ELR (cell line): ENCODE measurements at regions not wholly inside any gene's neighbourhood (a gene's known extent, or its start where the extent isn't known, plus 50 kb on each side); places are given as distances from the start of the nearest gene placed in this dataset.

ENCODE experiments used
- DNase-seq: peaks from one replicate; pipeline ENCODE4 v3.0.0-alpha.2; 2015; ENCODE audit warnings: low read depth

DNA sequence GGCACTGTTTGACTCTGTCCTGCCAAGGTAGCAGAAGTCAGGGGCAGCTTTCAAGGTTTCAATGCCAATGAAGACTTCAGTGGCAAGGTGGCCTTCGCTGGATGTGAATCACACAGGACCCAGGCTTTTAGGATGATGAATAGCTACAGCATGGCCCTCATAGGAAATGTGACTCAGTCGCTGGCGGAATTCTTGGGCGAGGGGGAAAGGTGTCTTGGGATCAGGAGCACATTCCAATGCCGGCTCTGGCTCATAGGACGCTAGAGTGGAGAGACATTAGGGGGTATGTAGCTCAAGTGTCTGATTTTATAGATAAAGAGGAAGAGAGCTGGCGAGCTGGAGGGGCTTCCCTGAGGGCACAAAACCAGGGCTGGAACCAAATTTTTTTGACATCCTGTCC is 68.6 kb downstream of the SMIM21 start:
- DNase-seq: peak; percentile 14

DNA sequence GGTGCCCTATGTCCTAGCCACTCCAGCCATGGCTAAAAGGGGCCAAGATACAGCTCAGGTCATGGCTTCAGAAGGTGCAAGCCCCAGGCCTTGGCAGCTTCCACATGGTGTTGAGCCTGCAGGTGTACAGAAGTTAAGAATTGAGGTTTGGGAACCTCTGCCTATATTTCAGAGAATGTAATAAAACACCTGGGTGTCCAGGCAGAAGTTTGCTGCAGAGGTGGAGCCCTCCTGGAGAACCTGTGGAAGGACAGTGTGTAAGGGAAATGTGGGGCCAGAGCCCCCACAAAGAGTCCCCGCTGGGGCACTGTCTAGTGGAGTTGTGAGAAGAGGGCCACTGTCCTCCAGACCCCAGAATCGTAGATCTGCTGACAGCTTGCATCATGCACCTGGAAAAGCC is 74.1 kb downstream of the SMIM21 start:
- DNase-seq: no peak

DNA sequence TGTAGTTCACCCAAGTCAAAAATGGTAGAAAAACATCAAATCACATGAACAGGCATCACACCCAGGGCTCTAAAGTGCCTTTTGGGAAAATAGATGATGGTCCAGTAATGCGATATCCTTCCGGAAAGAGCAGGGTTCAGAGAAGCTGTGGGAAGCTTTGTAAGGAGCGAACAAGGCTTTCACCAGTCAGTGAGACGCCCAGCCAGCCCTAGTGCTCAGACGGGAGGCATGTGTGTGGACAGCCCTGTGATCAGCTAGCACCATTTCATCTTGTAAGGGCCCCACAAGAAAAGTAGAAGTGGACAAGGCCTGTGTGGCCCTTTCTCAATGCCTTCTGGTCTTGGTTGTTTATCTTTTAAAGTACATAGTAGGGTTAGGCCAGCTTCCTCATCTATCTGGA is 76.1 kb downstream of the SMIM21 start:
- DNase-seq: no peak

DNA sequence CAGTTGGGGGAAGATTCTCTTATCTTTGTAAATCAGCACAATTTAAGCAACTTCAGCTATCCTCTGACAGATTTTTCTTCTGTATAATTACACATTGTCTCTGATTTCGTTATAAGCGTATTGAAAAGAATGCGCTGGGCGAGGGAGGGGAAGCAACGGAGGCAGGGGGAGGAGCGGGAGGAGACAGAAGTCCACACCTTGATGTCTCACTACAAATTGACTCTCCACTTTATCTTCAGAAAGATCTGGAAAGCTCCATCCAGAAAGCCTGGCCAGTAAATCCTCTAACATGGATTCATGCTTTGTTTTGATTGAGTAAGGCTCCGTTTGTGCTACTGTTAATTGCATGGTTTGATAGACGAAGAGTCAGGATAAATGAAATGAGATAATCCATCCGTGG is 76.6 kb downstream of the SMIM21 start:
- DNase-seq: no peak

DNA sequence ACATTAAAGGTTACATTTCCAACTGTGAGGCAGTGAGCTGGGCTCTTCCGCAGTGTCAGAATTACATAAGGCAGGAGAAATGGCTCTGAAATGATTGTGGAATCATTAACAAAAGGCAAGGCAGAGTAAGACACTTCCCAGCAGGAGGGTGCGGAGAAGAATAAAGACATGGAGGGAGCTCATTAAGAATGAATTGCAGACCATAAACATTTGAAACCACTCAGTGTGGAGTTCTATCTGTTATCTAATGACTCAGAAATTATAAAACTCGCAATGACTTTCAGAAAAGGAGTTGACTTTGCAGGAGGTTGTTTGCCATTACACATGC is 77.0 kb downstream of the SMIM21 start:
- no peak for DNase-seq

DNA sequence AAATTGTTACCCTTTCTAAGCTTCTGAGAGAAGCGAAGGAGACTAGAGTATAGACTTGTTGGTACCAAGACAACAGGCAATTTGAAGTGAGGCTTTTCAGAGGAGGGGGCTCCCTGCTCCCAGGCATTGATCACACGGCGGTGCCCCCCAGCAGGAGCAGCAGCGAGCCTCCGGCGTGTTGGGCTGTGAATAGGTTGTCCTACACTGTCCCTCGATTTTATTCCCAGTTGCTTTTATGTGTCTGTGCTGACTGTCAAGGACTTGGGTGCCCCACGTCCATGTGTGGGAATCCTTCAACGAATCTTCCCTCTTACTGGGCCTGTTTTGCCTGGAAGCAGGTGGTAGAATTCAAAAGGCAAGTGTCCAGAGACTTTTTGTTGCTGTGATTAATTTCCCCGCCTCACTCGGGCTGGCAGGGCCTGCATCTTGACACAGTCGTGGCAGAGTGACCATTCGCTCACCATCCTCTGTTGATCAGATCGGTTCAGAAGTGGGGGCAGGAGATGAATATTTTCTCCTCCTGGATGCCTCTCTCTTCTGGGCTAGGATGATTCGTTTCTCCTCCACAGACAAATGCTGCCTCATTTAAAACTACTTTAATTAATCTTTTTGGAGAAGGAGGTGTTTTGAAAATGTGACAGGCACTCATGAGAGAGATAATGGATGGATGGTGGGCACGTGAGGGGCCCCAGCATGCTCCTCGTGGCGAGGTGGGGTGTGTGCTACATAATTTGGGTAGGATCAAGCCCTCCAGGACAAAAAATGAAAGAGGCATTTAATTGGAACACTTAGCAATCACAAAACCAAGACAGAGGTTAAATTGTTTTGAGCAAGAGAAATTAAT is 77.6 kb downstream of the SMIM21 start:
- DNase-seq: no peak

DNA sequence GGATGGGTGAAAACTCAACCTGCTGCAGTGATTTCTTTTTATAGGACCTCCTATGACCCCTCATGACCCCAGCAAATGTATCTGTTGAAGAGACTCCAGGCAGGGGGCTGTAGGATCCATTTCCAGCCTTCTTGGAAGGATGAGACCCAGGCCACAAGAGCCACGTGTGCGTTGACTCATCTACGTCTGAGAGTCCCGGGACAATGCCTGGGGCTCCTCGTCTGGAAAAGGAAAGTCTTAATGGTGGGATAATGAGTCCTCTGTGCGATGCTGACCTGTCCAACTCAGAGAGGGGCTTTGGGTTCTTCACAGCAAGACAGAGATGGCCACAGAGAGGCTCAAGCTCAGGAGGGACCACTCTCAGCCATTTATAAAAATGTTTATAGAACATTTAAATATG is 80.8 kb downstream of the SMIM21 start:
- DNase-seq: no peak

DNA sequence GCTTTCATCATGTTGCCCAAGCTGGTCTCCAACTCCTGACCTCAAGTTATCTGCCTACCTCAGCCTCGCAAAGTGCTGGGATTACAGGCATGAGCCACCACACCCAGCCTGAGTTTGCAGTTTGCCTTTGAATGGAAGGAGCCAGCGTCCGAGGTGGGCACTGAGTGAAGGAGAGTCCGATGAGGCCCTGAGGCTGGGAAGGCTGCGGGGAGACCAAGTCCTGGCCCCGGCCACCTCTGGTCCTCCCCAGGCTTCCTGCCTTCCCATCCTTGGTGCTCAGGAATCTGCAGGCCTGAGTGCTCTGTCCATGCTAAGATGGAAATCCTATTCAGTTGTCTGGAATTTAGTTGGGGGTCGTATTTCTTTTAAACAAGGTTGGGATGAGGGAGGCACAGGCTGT is 82.9 kb downstream of the SMIM21 start:
- no peak for DNase-seq

DNA sequence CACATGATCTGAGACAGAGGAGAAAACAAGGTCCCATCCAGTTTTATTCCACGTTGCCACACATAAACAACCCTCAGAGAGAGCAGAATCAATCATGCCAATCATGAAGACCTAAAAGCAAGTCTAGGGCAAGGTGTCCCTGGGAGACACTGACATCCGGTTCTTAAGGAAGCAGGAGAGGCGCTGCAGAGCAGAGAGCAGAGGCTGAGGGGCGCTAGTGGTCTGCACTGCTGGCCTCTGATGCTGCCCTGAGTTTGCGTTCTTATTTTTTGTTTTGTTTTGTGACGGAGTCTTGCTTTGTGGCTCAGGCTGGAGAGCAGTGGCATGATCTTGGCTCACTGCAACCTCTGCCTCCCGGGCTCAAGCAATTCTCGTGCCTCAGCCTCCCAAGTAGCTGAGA is 83.3 kb downstream of the SMIM21 start:
- DNase-seq: no peak

DNA sequence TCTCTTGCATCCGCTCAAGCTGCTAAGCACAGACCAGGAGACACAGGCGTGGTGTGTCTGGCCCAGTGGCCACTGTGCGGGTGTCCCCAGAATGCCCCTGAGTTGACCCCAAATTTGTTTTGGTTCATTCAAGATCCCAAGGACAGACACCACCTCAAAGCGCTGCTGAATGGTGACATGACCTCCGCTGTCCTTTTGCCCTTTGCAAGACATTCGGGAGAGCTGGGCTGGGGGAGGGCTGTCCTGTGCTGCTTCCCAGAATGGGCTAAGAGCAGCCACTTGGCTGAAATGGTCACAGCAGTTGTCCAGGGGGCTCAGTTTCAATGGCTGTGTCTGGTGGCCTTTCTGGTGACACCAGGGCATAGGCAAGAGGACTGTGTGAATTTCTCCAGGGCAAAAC is 84.1 kb downstream of the SMIM21 start:
- DNase-seq: no peak

DNA sequence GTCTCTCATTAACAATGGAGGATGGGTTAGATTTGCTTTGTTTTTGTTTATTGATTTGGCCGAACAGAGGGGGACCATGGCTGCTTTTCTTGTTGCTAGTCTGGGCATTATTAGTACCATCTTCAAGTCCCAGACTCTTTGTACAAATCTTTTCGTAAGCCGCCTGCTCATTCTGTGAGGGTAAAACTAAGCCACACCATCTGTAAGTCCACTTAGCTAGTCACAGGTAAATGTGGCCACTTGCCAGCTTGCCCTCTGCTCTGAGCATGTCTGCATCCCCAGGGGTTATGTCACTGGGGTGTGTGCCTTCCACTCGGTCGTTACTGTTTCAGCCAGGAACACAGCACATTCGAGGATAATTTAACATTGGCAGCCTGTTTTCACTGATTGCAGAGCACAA is 85.6 kb downstream of the SMIM21 start:
- DNase-seq: no peak

DNA sequence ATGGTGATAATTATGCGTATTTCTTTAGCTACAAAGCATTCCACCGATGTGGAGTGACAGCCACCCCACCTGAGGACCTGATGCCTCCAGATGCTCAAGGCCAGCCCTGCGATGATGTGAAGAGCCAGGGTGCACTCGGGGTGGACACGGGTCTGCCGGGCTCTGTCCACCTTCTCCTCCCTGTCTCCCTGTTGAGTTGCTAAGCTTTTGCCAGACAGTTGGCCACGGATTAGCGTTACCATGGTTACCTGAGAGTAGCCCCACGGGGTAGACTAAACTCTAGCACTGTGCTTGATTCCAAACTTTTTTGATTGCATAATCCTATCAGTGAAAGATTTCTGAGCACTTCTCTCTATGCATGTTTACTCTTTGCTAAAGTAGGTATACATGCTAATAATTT is 86.2 kb downstream of the SMIM21 start:
- DNase-seq: no peak

DNA sequence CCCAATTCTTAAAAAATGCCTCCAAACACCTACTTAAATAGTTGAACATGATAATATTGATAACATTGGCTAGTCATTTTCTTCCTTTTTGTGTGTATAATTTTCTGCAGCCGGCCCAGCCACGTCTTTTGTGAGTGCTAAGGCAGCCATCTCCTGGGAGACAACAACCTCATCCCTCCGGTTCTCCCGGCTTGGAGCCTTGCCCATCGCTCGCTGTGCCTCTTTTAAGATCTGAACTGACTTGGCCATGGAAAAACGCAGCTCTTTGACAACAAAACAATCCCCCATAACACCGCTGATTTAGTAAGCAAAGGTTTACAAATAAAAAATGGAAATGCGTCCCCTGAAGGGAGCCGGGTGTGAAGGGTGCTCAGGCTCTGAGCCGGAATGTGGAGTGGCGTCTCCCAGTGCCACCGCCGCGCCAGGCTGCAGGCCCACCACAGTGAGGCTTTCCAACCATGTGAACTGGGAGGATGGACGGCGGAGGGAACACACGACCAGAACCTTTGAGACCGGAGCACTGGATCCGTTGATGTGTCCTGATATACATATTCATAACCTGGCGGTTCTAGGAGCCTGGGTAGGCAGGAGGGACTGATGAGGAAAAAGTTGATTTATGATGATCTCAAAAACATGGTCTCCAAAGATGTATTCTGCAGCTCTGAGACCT is 87.4 kb downstream of the SMIM21 start:
- no peak for DNase-seq
